KMS-11 (cell line): ENCODE measurements at regions not wholly inside any gene's neighbourhood (a gene's known extent, or its start where the extent isn't known, plus 50 kb on each side); places are given as distances from the start of the nearest gene placed in this dataset.

Experiments used
- H2AFZ ChIP-seq: fragments of 200-600 bp; sonication (generic); 2 replicates; pipeline ENCODE4 v1.6.1; 2016; ENCODE audit warnings: antibody characterized with exemption, mixed run types, low read depth
- H3K27ac ChIP-seq: fragments of 200-600 bp; sonication (generic); 2 replicates; pipeline ENCODE4 v1.6.1; 2016; ENCODE audit warnings: mild to moderate bottlenecking, mixed run types
- H3K27me3 ChIP-seq: fragments of 200-600 bp; sonication (generic); 2 replicates; pipeline ENCODE4 v1.6.1; 2017; ENCODE audit warnings: mild to moderate bottlenecking, low read depth, mixed run types, moderate library complexity; ENCODE audit not compliant: insufficient read depth
- H3K36me3 ChIP-seq: fragments of 200-600 bp; sonication (generic); 2 replicates; pipeline ENCODE4 v1.6.1; 2017; ENCODE audit warnings: mild to moderate bottlenecking, mixed run types; ENCODE audit not compliant: insufficient read depth
- H3K4me1 ChIP-seq: fragments of 200-600 bp; sonication (generic); 2 replicates; pipeline ENCODE4 v1.6.1; 2016; ENCODE audit warnings: mild to moderate bottlenecking, low read depth, mixed run types; ENCODE audit not compliant: poor library complexity, severe bottlenecking
- H3K4me2 ChIP-seq: fragments of 200-600 bp; sonication (generic); 2 replicates; pipeline ENCODE4 v1.7.0; 2016; ENCODE audit warnings: mild to moderate bottlenecking, mixed run types
- H3K4me3 ChIP-seq: fragments of 200-600 bp; sonication (generic); IDR thresholded peaks from 2 replicates; pipeline ENCODE4 v1.6.1; 2017; ENCODE audit warnings: low read depth, low read length, mixed read lengths; ENCODE audit not compliant: insufficient read depth
- H3K79me2 ChIP-seq: fragments of 200-600 bp; sonication (generic); 2 replicates; pipeline ENCODE4 v1.6.1; 2016; ENCODE audit warnings: low read depth, mixed run types; ENCODE audit not compliant: insufficient read depth
- H3K9ac ChIP-seq: fragments of 200-600 bp; sonication (generic); 2 replicates; pipeline ENCODE4 v1.6.1; 2016; ENCODE audit warnings: mild to moderate bottlenecking, mixed run types
- H4K20me1 ChIP-seq: fragments of 200-600 bp; sonication (generic); 2 replicates; pipeline ENCODE4 v1.6.1; 2016; ENCODE audit warnings: mild to moderate bottlenecking, mixed run types; ENCODE audit not compliant: insufficient read depth
- CTCF ChIP-seq: fragments of 200-600 bp; sonication (generic); conservative IDR thresholded peaks from 2 replicates; pipeline ENCODE4 v1.6.1; 2017; ENCODE audit warnings: low read depth, mild to moderate bottlenecking, antibody characterized with exemption, low read length, moderate library complexity, mixed read lengths

GRCh38 chr9:85151162-85151561, 481.6 kb downstream of the NTRK2 start:
- TF ChIP-seq CTCF: no peak
- Histone ChIP-seq H3K36me3 (no peaks in the 10 kb centered on the region), H3K4me2 (no peak overlapping the region), H3K4me1 (no peaks in the 10 kb centered on the region), H3K79me2 (no peaks in the 10 kb centered on the region), H3K9ac (no peak overlapping the region), H3K27ac (no peak overlapping the region), H3K27me3 (no peaks in the 10 kb centered on the region), H4K20me1 (no peaks in the 10 kb centered on the region), H3K4me3 (no peak overlapping the region), H2AFZ (no peak overlapping the region)

GRCh38 chr9:85147046-85147640, 477.6 kb downstream of the NTRK2 start:
- Histone ChIP-seq H3K27me3 (no peaks in the 10 kb centered on the region), H3K36me3 (no peaks in the 10 kb centered on the region), H2AFZ (no peak overlapping the region), H3K9ac (no peak overlapping the region), H3K4me1 (no peaks in the 10 kb centered on the region), H3K4me2 (no peak overlapping the region), H3K4me3 (no peak overlapping the region), H4K20me1 (no peaks in the 10 kb centered on the region), H3K79me2 (no peaks in the 10 kb centered on the region), H3K27ac (no peak overlapping the region)
- no peak for TF ChIP-seq CTCF

GRCh38 chr9:85142968-85143367, 473.4 kb downstream of the NTRK2 start:
- H3K4me2 ChIP-seq: no peak overlapping the region
- no peak overlapping the region for H3K27ac ChIP-seq
- H3K27me3 ChIP-seq: no peaks in the 10 kb centered on the region
- H3K4me3 ChIP-seq: no peak overlapping the region
- H4K20me1 ChIP-seq: no peaks in the 10 kb centered on the region
- no peak overlapping the region for H2AFZ ChIP-seq
- no peak overlapping the region for H3K9ac ChIP-seq
- TF ChIP-seq CTCF: peak; percentile 72
- H3K36me3 ChIP-seq: no peaks in the 10 kb centered on the region
- no peaks in the 10 kb centered on the region for H3K4me1 ChIP-seq
- H3K79me2 ChIP-seq: no peaks in the 10 kb centered on the region

GRCh38 chr9:85142496-85142911, 473.0 kb downstream of the NTRK2 start:
- Histone ChIP-seq H3K4me1 (no peaks in the 10 kb centered on the region), H3K27me3 (no peaks in the 10 kb centered on the region), H3K9ac (no peak overlapping the region), H3K36me3 (no peaks in the 10 kb centered on the region), H3K4me3 (no peak overlapping the region), H2AFZ (no peak overlapping the region), H3K27ac (no peak overlapping the region), H4K20me1 (no peaks in the 10 kb centered on the region), H3K4me2 (no peak overlapping the region), H3K79me2 (no peaks in the 10 kb centered on the region)
- no peak for TF ChIP-seq CTCF
